GM23338 (cell line): ENCODE measurements at regions not wholly inside any gene's neighbourhood (a gene's known extent, or its start where the extent isn't known, plus 50 kb on each side); places are given as distances from the start of the nearest gene placed in this dataset.
"Not testable (repeated sequence)": the region's sequence is repeated elsewhere in the genome, so short reads cannot be mapped to it uniquely, and the experiment has no call there.

Source experiments
- ATAC-seq: fragments of 200-7000 bp; cut with Tn5 transposase; 3 replicates; pipeline ENCODE4 v1.9.1; 2020
- DNase-seq: peaks from one replicate; pipeline ENCODE4 v3.0.0-alpha.2; 2015; ENCODE audit warnings: low spot score
- H2AFZ ChIP-seq: fragments of 200-600 bp; sonication (generic); 2 replicates; pipeline ENCODE4 v1.8.0; 2016; ENCODE audit warnings: antibody characterized with exemption, mild to moderate bottlenecking, moderate library complexity
- H3F3A ChIP-seq: fragments of 200-600 bp; sonication (generic); replicated peaks from 2 replicates; pipeline ENCODE4 v1.8.0; 2017; ENCODE audit warnings: antibody characterized with exemption, mixed run types, low read depth
- H3K27ac ChIP-seq: fragments of 200-600 bp; sonication (generic); 2 replicates; pipeline ENCODE4 v1.6.1; 2016; ENCODE audit warnings: low read depth
- H3K27me3 ChIP-seq: fragments of 200-600 bp; sonication (generic); 2 replicates; pipeline ENCODE4 v1.8.0; 2016; ENCODE audit warnings: mild to moderate bottlenecking, mixed run types, moderate library complexity; ENCODE audit not compliant: insufficient read depth
- H3K36me3 ChIP-seq: fragments of 200-600 bp; sonication (generic); 2 replicates; pipeline ENCODE4 v1.8.0; 2016; ENCODE audit warnings: mild to moderate bottlenecking; ENCODE audit not compliant: insufficient read depth
- H3K4me1 ChIP-seq: fragments of 200-600 bp; sonication (generic); 2 replicates; pipeline ENCODE4 v1.8.0; 2016; ENCODE audit warnings: mild to moderate bottlenecking, moderate library complexity; ENCODE audit not compliant: insufficient read depth
- H3K4me2 ChIP-seq: fragments of 200-600 bp; sonication (generic); 2 replicates; pipeline ENCODE4 v1.7.1; 2017; ENCODE audit warnings: mixed run types
- H3K4me3 ChIP-seq: fragments of 200-600 bp; sonication (generic); 2 replicates; pipeline ENCODE4 v1.6.1; 2016; ENCODE audit warnings: mixed run types
- H3K79me2 ChIP-seq: fragments of 200-600 bp; sonication (generic); replicated peaks from 2 replicates; pipeline ENCODE4 v1.8.0; 2017; ENCODE audit warnings: mild to moderate bottlenecking; ENCODE audit not compliant: insufficient read depth
- H3K9me2 ChIP-seq: fragments of 200-600 bp; sonication (generic); 2 replicates; pipeline ENCODE4 v1.8.0; 2017; ENCODE audit not compliant: insufficient read depth
- H4K20me1 ChIP-seq: fragments of 200-600 bp; sonication (generic); replicated peaks from 2 replicates; pipeline ENCODE4 v1.8.0; 2017; ENCODE audit warnings: mild to moderate bottlenecking; ENCODE audit not compliant: insufficient read depth
- H3K27ac Mint-ChIP-seq: 2 replicates; pipeline ENCODE4 v1.8.0; 2020; ENCODE audit warnings: inconsistent platforms, mild to moderate bottlenecking, moderate library complexity, mixed read lengths
- H3K27me3 Mint-ChIP-seq: 3 replicates; pipeline ENCODE4 v1.8.0; 2022; ENCODE audit warnings: low read depth, mild to moderate bottlenecking, moderate library complexity, mixed read lengths, inconsistent platforms; ENCODE audit not compliant: insufficient read depth, poor library complexity
- H3K36me3 Mint-ChIP-seq: 3 replicates; pipeline ENCODE4 v1.8.0; 2021; ENCODE audit warnings: low read depth, mild to moderate bottlenecking, inconsistent platforms, moderate library complexity, mixed read lengths
- H3K4me1 Mint-ChIP-seq: 3 replicates; pipeline ENCODE4 v1.8.0; 2020; ENCODE audit warnings: mild to moderate bottlenecking, inconsistent platforms, mixed read lengths
- H3K4me3 Mint-ChIP-seq: 3 replicates; pipeline ENCODE4 v1.8.0; 2021; ENCODE audit warnings: moderate library complexity, mild to moderate bottlenecking, inconsistent platforms, mixed read lengths
- H3K9me3 Mint-ChIP-seq: 3 replicates; pipeline ENCODE4 v1.8.0; 2020; ENCODE audit warnings: moderate library complexity, mild to moderate bottlenecking, inconsistent platforms, mixed read lengths
- CTCF ChIP-seq, 2 experiments: fragments of 200-600 bp in 1 of 2; sonication (generic) in 1 of 2; conservative IDR thresholded peaks; 2 replicates each; pipeline versions ENCODE4 v1.5.1 to v1.6.1; 2016 to 2017; ENCODE audit warnings: antibody characterized with exemption in 2 of 2, low read depth in 2 of 2, mild to moderate bottlenecking in 2 of 2, moderate library complexity in 1 of 2
- NANOG ChIP-seq: IDR thresholded peaks from 2 replicates; pipeline ENCODE4 v1.6.1; 2016; ENCODE audit warnings: antibody characterized with exemption, borderline replicate concordance
- STAT1 ChIP-seq: IDR thresholded peaks from one replicate; pipeline ENCODE4 v1.6.1; 2016; ENCODE audit warnings: antibody characterized with exemption; ENCODE audit not compliant: unreplicated experiment
- ZNF114 ChIP-seq: fragments of 250-450 bp; sonication (Bioruptor Pico); IDR thresholded peaks from 2 replicates; pipeline ENCODE4 v1.5.0; 2020; ENCODE audit warnings: mild to moderate bottlenecking, moderate library complexity
- ZNF331 ChIP-seq: fragments of 250-450 bp; sonication (Bioruptor Pico); IDR thresholded peaks from 2 replicates; pipeline ENCODE4 v1.5.0; 2020; ENCODE audit warnings: low read depth, mild to moderate bottlenecking, moderate library complexity

GRCh38 chr3:112699436-112699978, 58.6 kb upstream of the CCDC80 start:
- H3K9me3 Mint-ChIP-seq = no peaks in the 10 kb centered on the region
- Histone ChIP-seq H3F3A (no peaks in the 10 kb centered on the region), H3K4me3 (no peak overlapping the region), H3K79me2 (no peaks in the 10 kb centered on the region), H3K9me2 (no peaks in the 10 kb centered on the region; the same call in 1 of the 2 replicates), H4K20me1 (no peaks in the 10 kb centered on the region), H3K27ac (no peak overlapping the region), H3K4me1 (no peaks in the 10 kb centered on the region), H2AFZ (no peak overlapping the region), H3K27me3 (no peaks in the 10 kb centered on the region), H3K36me3 (no peaks in the 10 kb centered on the region), H3K4me2 (no peak overlapping the region)
- TF ChIP-seq NANOG (no peak), STAT1 (no peak), ZNF331 (CRISPR knock-in tag) (no peak), CTCF (conservative IDR thresholded peaks at IDR 0.05; ENCODE audit: low read depth in 2 of 2) (peak; percentile 42 to 53; a peak in 3 of 4 replicates), ZNF114 (no peak)
- H3K4me3 Mint-ChIP-seq = no peak overlapping the region
- H3K4me1 Mint-ChIP-seq = peaks cover 3% of the 10 kb centered on the region; the same call in 2 of the 3 replicates
- DNase-seq = peak; percentile 58
- H3K27me3 Mint-ChIP-seq = peaks cover 5% of the 10 kb centered on the region
- H3K36me3 Mint-ChIP-seq = no peaks in the 10 kb centered on the region
- H3K27ac Mint-ChIP-seq = no peak overlapping the region
- ATAC-seq = no peak

- not testable (repeated sequence) for H3K9me3 Mint-ChIP-seq, H3K4me2 ChIP-seq, H3K79me2 ChIP-seq, H3K4me1 Mint-ChIP-seq, H3K4me3 ChIP-seq, ATAC-seq, H3K27me3 Mint-ChIP-seq, H3K36me3 Mint-ChIP-seq, H3K27me3 ChIP-seq, DNase-seq, H2AFZ ChIP-seq, H3K4me3 Mint-ChIP-seq, H3K27ac ChIP-seq, H3K27ac Mint-ChIP-seq, H3K4me1 ChIP-seq, H3F3A ChIP-seq, H3K9me2 ChIP-seq, H3K36me3 ChIP-seq, H4K20me1 ChIP-seq
These were observed 57.5 kb upstream of the CCDC80 start for GRCh38 chr3:112698442-112698841.

- not testable (repeated sequence) for H3K27me3 ChIP-seq, H3K27ac ChIP-seq, H3K36me3 ChIP-seq, H3K79me2 ChIP-seq, H3K4me2 ChIP-seq, DNase-seq, H3K9me2 ChIP-seq, H3K4me3 ChIP-seq, H2AFZ ChIP-seq, H3K9me3 Mint-ChIP-seq, H3K4me3 Mint-ChIP-seq, H4K20me1 ChIP-seq, H3F3A ChIP-seq, H3K4me1 ChIP-seq, H3K27ac Mint-ChIP-seq
- H3K4me1 Mint-ChIP-seq = peaks cover 10% of the 10 kb centered on the region
- ATAC-seq = peak; percentile 32; the same call in 1 of the 3 replicates
- peaks cover 10% of the 10 kb centered on the region; the same call in 2 of the 3 replicates for H3K36me3 Mint-ChIP-seq
- peaks cover 11% of the 10 kb centered on the region for H3K27me3 Mint-ChIP-seq
These were observed 55.3 kb upstream of the CCDC80 start for GRCh38 chr3:112696244-112696643.

GRCh38 chr3:112695377-112696108, 54.6 kb upstream of the CCDC80 start:
- H4K20me1 ChIP-seq, H3K4me3 Mint-ChIP-seq, H3K4me3 ChIP-seq, H3F3A ChIP-seq, ATAC-seq, H3K4me2 ChIP-seq, H3K9me3 Mint-ChIP-seq, H3K27ac ChIP-seq, H3K9me2 ChIP-seq, H3K27ac Mint-ChIP-seq, H3K4me1 ChIP-seq, H3K36me3 ChIP-seq, H2AFZ ChIP-seq, DNase-seq, H3K79me2 ChIP-seq, H3K27me3 ChIP-seq: not testable (repeated sequence)
- peaks cover 10% of the 10 kb centered on the region; the same call in 2 of the 3 replicates for H3K36me3 Mint-ChIP-seq
- peaks cover 11% of the 10 kb centered on the region for H3K27me3 Mint-ChIP-seq
- peaks cover 10% of the 10 kb centered on the region for H3K4me1 Mint-ChIP-seq

GRCh38 chr3:112694906-112695305, 54.0 kb upstream of the CCDC80 start:
- Mint-ChIP-seq H3K27me3 (peaks cover 11% of the 10 kb centered on the region), H3K4me1 (peaks cover 10% of the 10 kb centered on the region), H3K36me3 (peaks cover 10% of the 10 kb centered on the region; the same call in 2 of the 3 replicates)
- not testable (repeated sequence) for H3K4me3 Mint-ChIP-seq, H2AFZ ChIP-seq, H3K9me3 Mint-ChIP-seq, H3K27me3 ChIP-seq, H3F3A ChIP-seq, H3K4me3 ChIP-seq, ATAC-seq, H3K9me2 ChIP-seq, H3K79me2 ChIP-seq, H3K27ac Mint-ChIP-seq, H3K4me2 ChIP-seq, DNase-seq, H3K36me3 ChIP-seq, H3K4me1 ChIP-seq, H3K27ac ChIP-seq, H4K20me1 ChIP-seq
